Stimulated activated CD4-positive, alpha-beta T cell treated with anti-CD3 and anti-CD28 coated beads, TNF-alpha, amount 100 ng/mL, for 48 hours (primary cell): ENCODE measurements at regions not wholly inside any gene's neighbourhood (a gene's known extent, or its start where the extent isn't known, plus 50 kb on each side); places are given as distances from the start of the nearest gene placed in this dataset.
"Not testable (repeated sequence)": the region's sequence is repeated elsewhere in the genome, so short reads cannot be mapped to it uniquely, and the experiment has no call there.

Source experiments
- DNase-seq, 3 donors: peaks; one replicate each; pipeline ENCODE4 v3.0.0-alpha.2; 2020; ENCODE audit warnings: low read depth in 3 of 3

DNA sequence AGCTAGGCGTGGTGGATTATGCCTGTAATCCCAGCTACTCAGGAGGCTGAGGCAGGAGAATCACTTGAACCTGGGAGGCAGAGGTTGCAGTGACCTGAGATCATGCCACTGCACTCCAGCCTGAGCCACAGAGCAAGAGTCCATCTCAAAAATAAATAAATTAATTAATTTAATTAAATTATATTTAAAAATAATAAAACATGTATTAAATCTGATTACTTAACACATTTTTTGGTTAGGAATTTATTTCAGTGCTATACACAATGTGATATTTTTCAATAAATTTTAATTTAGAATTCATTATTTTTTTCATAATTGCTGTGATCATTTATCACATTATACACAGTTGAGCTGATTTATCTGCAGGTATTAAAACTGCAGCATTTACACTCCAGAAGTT, 1101.5 kb upstream of the MIR17HG start:
- DNase-seq = no peak

DNA sequence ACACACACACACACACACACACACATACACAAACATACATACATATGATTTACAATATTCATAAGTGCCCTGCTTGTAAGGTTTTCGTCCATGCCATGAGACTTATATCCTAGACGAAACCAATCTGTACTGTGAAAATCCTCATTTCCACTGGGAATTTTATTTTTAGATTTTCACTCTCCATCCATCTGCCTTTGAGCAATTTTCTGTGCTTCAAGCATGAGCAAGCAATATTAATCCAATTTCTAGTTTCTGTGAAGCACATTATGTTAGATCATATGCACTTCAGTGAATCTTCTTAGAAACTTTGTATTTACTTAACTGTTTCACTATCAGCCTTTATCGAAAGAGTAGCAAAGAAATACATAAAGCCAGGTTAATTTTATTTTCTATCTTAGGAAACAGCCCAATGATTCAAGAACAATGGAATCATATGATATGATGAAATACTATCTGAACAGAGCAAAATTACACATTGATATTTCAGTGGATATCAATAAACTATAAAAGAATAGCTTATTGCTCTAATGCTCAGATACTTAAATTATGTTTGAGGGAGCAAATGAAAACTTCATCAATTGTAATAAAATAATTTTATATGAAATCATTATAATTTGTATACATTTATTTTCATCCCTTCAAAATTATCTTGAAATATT, 1100.7 kb upstream of the MIR17HG start:
- DNase-seq = no peak

DNA sequence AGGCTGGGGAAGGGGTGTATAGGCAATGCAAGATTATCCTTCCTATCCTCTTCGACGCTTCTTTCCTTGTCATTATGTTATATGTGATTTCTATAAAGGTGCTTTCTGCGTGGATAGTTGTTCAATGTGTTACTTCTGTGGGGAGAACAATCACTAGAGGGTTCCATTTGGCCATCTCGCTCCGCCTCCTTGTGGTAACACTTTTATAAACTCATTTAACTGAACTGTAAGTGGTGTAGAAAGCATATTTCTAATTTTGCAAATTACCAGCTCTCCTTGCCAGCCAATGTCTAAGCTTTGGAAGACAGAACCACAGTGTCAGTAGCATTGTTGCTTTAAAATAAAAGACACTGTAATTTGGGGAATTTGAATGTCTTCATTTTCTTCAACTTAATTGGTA, 1093.7 kb upstream of the MIR17HG start:
- DNase-seq = no peak

DNA sequence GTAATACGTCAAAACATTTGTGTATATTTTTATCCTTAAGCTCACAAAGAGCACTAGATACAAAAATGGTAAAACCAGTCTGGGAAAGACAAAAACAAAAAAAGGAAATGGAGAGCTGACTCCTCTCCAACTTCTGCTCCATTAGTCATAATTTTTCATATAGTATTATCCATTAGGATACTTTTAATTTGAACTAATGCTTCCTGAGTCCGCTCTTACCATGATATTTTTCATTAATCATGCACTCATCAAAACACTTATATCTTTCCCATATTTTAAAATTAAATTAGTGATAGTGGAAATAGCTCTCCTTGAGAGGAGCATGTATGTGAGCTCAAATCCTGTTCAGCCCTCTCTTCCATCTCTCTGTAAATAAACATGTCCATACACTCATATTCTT, 1093.0 kb upstream of the MIR17HG start:
- DNase-seq = no peak

DNA sequence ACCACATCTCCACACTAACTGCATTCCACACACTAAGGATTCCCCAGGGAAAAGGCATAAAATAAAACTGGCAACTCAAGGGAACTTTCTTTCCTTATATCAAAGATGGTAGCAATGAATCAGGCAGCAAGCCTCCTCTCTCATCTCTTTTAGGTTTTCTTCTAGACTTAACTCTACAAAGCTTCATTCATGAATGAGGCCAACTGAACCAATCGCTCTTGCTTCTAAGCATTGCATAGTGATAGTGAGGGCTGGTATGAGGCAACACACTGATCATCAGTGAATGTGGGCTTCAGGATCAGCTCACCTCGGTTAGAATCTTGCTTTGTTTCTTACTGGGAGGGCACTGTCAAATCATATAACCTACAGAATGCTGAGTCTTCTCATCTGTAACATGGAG, 1090.7 kb upstream of the MIR17HG start:
- no peak for DNase-seq

GRCh38 chr13:90258129-90258528, 1089.4 kb upstream of the MIR17HG start:
- no peak for DNase-seq

DNA sequence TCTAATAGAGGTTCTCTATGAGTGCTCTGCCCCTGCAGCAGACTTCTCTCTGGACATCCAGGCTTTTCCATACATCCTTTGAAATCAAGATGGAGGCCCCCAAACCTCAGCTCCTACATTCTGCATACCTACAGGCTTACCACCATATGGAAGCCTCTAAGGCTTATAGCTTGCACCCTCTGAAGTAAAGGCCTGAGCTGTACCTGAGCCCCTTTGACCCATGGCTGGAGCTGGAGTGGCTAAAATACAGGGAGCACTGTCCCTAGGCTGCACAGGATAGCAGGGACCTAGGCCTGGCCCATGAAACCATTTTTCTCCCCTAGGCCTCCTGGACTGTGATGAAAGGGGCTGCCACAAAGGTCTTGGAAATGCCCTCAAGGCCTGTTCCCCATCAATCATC, 1086.1 kb upstream of the MIR17HG start:
- no peak for DNase-seq

DNA sequence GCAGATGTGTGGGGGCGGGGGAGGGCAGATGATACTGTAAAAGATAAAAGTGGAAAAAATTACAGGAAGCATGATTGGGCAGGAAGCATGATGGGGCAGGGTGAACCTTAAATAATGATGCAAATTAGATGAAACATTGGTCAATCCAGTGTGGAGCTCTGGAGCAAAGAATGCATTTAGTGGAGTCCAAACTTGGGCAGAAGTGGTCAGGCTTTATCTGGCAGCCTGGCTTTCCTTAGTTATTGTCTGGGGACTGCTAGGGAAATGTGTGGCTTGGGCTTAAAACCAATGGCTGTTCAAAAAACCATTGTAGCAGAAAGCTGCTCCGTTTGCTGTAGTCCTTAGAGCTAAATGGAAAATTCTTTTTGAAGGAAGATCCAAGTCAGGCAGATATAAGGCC, 1077.3 kb upstream of the MIR17HG start:
- no peak for DNase-seq

DNA sequence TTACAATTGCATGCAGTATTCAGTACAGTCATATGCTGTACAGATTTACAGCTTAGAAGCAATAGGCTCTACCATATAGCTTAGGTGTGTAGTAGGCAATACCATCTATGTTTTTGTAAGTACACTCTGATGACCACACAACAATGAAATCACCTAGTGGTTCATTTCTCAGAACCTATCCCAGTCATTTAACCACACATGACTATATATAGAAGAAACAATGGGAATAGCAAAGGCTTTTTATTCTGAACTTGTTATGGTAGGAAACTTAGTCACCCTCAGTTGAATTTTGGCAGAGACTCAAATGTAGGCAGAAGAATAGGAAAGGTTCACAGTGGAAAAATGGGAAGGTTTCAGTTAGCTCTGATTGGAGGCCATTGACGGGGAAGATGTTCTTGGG, 1075.1 kb upstream of the MIR17HG start:
- no peak for DNase-seq

- DNase-seq = no peak
Observed at GRCh38 chr13:90276216-90276615, 1071.3 kb upstream of the MIR17HG start.

GRCh38 chr13:90278231-90278630, 1069.3 kb upstream of the MIR17HG start:
- not testable (repeated sequence) for DNase-seq

DNA sequence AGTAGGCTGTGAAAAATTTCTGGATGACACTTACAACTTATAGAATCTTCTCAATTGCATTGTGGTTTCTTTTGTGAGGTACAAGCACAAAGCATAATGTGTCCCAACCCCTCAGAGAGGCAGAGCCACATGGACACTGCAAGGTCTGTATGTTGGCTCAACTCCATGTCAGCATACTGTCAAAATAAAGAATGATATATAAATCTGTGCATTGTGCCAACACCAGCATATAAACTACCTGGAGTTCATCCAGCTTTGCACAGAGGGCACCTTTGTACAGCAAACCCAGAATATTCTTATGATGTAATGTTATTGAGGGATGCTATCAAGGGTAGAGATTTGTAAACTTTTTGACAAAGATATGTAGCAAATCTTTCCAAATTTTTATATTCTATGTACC, 1065.8 kb upstream of the MIR17HG start:
- no peak for DNase-seq

DNA sequence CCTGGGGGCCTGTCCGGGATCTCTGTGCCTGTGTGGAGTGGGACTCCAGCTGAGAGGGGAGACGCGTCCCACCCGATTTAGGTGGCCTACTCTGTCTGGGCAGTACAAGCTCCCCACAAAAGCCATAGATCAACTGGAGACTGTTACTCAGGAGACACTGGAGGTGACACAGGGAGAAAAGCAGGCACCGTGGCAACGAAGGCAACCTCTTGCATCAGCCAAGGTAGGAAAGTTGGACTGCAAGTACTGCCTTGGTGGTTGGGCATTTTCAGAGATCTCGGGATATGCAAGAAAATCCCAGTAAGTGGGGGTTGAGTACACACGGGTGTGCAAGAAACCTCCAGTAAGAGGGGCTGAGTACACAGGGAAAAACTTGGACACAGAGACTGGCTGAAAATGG, 1060.0 kb upstream of the MIR17HG start:
- DNase-seq = no peak

- no peak for DNase-seq
Observed at GRCh38 chr13:90293793-90294361, 1053.6 kb upstream of the MIR17HG start.

GRCh38 chr13:90299238-90299637, 1048.2 kb upstream of the MIR17HG start:
- no peak for DNase-seq

DNA sequence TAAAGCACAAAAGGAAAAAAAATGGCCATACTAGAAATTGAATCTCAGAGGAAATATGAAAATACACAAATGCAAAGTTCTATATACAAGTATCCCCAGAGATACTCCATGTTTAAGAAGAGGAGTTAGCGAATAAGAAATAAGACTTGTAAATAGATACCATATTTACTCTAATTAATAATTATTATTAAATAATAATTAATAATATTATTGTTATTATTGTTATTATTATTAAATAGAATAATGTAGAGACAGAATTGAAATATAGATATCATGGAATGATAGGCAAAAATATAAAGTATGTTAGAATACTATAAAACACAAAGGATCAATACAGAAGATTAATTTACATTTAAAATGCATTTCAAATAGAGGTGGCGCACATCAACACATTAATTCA, 1047.5 kb upstream of the MIR17HG start:
- no peak for DNase-seq

- DNase-seq = no peak
Observed at GRCh38 chr13:90302107-90302506, 1045.4 kb upstream of the MIR17HG start.

- no peak for DNase-seq
Observed at GRCh38 chr13:90305796-90306195, 1041.7 kb upstream of the MIR17HG start.

DNA sequence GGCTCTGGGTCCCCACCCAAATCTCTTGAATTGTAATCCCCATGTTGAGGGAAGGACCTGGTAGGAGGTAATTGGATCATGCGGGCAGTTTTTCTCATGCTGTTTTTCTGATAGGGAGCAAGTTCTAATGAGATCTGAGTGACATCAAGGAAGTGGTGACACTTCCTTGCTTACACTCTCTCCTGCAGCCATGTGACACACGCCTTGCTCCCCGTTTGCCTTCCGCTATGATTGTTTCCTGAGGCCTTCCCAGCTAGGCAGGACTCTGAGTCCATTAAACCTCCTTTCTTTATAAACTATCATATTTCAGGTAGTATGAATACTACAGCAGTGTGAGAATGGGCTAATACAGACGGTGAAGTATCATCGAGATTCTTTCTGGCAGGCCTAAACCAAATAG, 1040.4 kb upstream of the MIR17HG start:
- DNase-seq = no peak

- no peak for DNase-seq
Observed at GRCh38 chr13:90308249-90308648, 1039.2 kb upstream of the MIR17HG start.

GRCh38 chr13:90311929-90312328, 1035.6 kb upstream of the MIR17HG start:
- no peak for DNase-seq

GRCh38 chr13:90315061-90315460, 1032.4 kb upstream of the MIR17HG start:
- no peak for DNase-seq

GRCh38 chr13:90320664-90321063, 1026.8 kb upstream of the MIR17HG start:
- no peak for DNase-seq
